ENCODE measurements at regions not wholly inside any gene's neighbourhood (a gene's known extent, or its start where the extent isn't known, plus 50 kb on each side); places are given as distances from the start of the nearest gene placed in this dataset.
"Not testable (repeated sequence)": the region's sequence is repeated elsewhere in the genome, so short reads cannot be mapped to it uniquely, and the experiment has no call there.

DNA sequence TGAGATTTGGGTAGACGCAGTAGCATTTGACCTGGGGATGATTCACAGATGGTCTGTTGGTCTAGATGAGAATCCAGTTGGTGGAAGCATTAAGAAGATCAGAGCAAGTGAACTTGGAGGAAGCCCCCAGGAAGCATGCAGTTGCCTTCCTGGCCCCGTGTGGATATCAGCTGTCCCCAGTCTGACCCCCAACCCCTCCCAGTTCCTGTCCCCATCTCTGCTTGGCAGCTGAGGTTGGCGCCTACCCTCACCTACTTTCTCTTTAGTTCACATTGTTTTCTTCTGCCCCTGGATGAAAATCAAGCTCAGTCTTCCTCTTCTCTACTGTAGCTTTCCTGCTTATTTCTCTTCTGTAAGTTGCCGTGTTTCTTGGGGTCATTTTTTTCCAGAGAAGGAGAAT, 227.9 kb downstream of the GATA3 start:
- Histone ChIP-seq H3K79me2 (ENCODE audit: insufficient read depth, low read length) (no peaks in the 10 kb centered on the region), H3K4me2 (ENCODE audit: low read depth, low read length, poor library complexity, severe bottlenecking) (no peak overlapping the region), H3F3A (ENCODE audit: insufficient read depth) (no peaks in the 10 kb centered on the region), H3K9ac (ENCODE audit: low read length) (no peak overlapping the region), H3K9me2 (replicated peaks; ENCODE audit: insufficient read depth, low read length) (no peaks in the 10 kb centered on the region), H3K36me3 (ENCODE audit: low read length) (no peaks in the 10 kb centered on the region), H4K20me1 (ENCODE audit: low read depth, low read length) (no peaks in the 10 kb centered on the region), H3K4me3 (ENCODE audit: insufficient read depth, low read length, poor library complexity, severe bottlenecking) (no peak overlapping the region), H2AFZ (ENCODE audit: low read depth, low read length, severe bottlenecking) (no peak overlapping the region), H3K27ac (ENCODE audit: low read depth, low read length) (no peak overlapping the region), H3K27me3 (ENCODE audit: low read length) (no peaks in the 10 kb centered on the region), H3K9me3 (ENCODE audit: insufficient read depth, low read length) (no peaks in the 10 kb centered on the region)
- TF ChIP-seq, protein P1, sequence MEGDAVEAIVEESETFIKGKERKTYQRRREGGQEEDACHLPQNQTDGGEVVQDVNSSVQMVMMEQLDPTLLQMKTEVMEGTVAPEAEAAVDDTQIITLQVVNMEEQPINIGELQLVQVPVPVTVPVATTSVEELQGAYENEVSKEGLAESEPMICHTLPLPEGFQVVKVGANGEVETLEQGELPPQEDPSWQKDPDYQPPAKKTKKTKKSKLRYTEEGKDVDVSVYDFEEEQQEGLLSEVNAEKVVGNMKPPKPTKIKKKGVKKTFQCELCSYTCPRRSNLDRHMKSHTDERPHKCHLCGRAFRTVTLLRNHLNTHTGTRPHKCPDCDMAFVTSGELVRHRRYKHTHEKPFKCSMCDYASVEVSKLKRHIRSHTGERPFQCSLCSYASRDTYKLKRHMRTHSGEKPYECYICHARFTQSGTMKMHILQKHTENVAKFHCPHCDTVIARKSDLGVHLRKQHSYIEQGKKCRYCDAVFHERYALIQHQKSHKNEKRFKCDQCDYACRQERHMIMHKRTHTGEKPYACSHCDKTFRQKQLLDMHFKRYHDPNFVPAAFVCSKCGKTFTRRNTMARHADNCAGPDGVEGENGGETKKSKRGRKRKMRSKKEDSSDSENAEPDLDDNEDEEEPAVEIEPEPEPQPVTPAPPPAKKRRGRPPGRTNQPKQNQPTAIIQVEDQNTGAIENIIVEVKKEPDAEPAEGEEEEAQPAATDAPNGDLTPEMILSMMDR (IDR thresholded peaks at IDR 0.05; ENCODE audit: insufficient read depth, low read length, poor library complexity, severe bottlenecking): no peak
- TF ChIP-seq EZH2phosphoT487 (conservative IDR thresholded peaks at IDR 0.05; ENCODE audit: low read length): no peak

GRCh38 chr10:8283166-8283905, 228.8 kb downstream of the GATA3 start:
- Histone ChIP-seq H3K9me2 (replicated peaks; ENCODE audit: insufficient read depth, low read length) (no peaks in the 10 kb centered on the region), H3F3A (ENCODE audit: insufficient read depth) (no peaks in the 10 kb centered on the region)

DNA sequence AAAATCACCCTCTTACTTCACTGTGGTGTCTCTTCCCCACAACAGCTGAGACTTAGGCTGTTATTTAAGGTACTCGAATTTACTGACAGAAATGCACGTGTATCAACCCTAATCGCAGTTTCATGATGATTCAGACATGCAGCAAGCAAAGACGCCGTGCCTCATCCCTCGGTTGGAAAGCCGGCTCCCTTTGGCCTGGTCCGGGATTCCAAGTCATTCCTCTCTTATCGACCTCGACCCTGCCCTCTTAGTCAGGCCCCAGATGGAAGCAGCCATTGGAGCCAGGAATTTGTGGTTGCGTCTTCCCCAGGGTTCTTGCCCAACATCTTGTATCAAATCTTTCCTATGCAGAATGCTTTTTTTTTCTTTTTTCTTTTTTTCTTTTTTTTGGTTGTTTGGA, 229.5 kb downstream of the GATA3 start:
- Histone ChIP-seq H3F3A (ENCODE audit: insufficient read depth) (no peaks in the 10 kb centered on the region), H3K9me2 (replicated peaks; ENCODE audit: insufficient read depth, low read length) (no peaks in the 10 kb centered on the region), H3K9ac (ENCODE audit: low read length) (no peak overlapping the region), H4K20me1 (ENCODE audit: low read depth, low read length) (no peaks in the 10 kb centered on the region), H2AFZ (ENCODE audit: low read depth, low read length, severe bottlenecking) (no peak overlapping the region), H3K9me3 (ENCODE audit: insufficient read depth, low read length) (no peaks in the 10 kb centered on the region), H3K79me2 (ENCODE audit: insufficient read depth, low read length) (no peaks in the 10 kb centered on the region), H3K36me3 (ENCODE audit: low read length) (no peaks in the 10 kb centered on the region), H3K4me3 (ENCODE audit: insufficient read depth, low read length, poor library complexity, severe bottlenecking) (no peak overlapping the region), H3K27me3 (ENCODE audit: low read length) (no peaks in the 10 kb centered on the region), H3K27ac (ENCODE audit: low read depth, low read length) (no peak overlapping the region), H3K4me2 (ENCODE audit: low read depth, low read length, poor library complexity, severe bottlenecking) (no peak overlapping the region)
- TF ChIP-seq EZH2phosphoT487 (conservative IDR thresholded peaks at IDR 0.05; ENCODE audit: low read length): no peak
- TF ChIP-seq, protein P1 (IDR thresholded peaks at IDR 0.05; ENCODE audit: insufficient read depth, low read length, poor library complexity, severe bottlenecking): no peak

More at GRCh38 chr10:8283166-8283905, 228.8 kb downstream of the GATA3 start:
- H3K4me2 ChIP-seq (ENCODE audit: low read depth, low read length, poor library complexity, severe bottlenecking): no peak overlapping the region
- TF ChIP-seq, protein P1 (IDR thresholded peaks at IDR 0.05; ENCODE audit: insufficient read depth, low read length, poor library complexity, severe bottlenecking): no peak
- TF ChIP-seq EZH2phosphoT487 (conservative IDR thresholded peaks at IDR 0.05; ENCODE audit: low read length): no peak
- H3K9ac ChIP-seq (ENCODE audit: low read length): no peak overlapping the region
- H3K9me3 ChIP-seq (ENCODE audit: insufficient read depth, low read length): no peaks in the 10 kb centered on the region
- H2AFZ ChIP-seq (ENCODE audit: low read depth, low read length, severe bottlenecking): no peak overlapping the region
- no peaks in the 10 kb centered on the region for H3K27me3 ChIP-seq (ENCODE audit: low read length)
- no peak overlapping the region for H3K27ac ChIP-seq (ENCODE audit: low read depth, low read length)
- no peaks in the 10 kb centered on the region for H4K20me1 ChIP-seq (ENCODE audit: low read depth, low read length)
- H3K79me2 ChIP-seq (ENCODE audit: insufficient read depth, low read length): no peaks in the 10 kb centered on the region
- H3K36me3 ChIP-seq (ENCODE audit: low read length): no peaks in the 10 kb centered on the region
- H3K4me3 ChIP-seq (ENCODE audit: insufficient read depth, low read length, poor library complexity, severe bottlenecking): no peak overlapping the region

DNA sequence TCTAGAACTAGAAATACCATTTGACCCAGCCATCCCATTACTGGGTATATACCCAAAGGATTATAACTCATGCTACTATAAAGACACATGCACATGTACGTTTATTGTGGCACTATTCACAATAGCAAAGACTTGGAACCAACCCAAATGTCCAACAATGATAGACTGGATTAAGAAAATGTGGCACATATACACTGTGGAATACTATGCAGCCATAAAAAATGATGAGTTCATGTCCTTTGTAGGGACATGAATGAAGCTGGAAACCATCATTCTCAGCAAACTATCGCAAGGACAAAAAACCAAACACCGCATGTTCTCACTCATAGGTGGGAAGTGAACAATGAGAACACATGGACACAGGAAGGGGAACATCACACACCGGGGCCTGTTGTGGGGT, 231.5 kb downstream of the GATA3 start:
- not testable (repeated sequence) for H3K27me3 ChIP-seq (ENCODE audit: low read length); H3K9me3 ChIP-seq (ENCODE audit: insufficient read depth, low read length); H4K20me1 ChIP-seq (ENCODE audit: low read depth, low read length); H3K4me2 ChIP-seq (ENCODE audit: low read depth, low read length, poor library complexity, severe bottlenecking); H3K9me2 ChIP-seq (replicated peaks; ENCODE audit: insufficient read depth, low read length); H3K79me2 ChIP-seq (ENCODE audit: insufficient read depth, low read length); H2AFZ ChIP-seq (ENCODE audit: low read depth, low read length, severe bottlenecking); H3K4me3 ChIP-seq (ENCODE audit: insufficient read depth, low read length, poor library complexity, severe bottlenecking); H3K36me3 ChIP-seq (ENCODE audit: low read length); H3F3A ChIP-seq (ENCODE audit: insufficient read depth); H3K27ac ChIP-seq (ENCODE audit: low read depth, low read length); H3K9ac ChIP-seq (ENCODE audit: low read length)
